ENCODE measurements at regions not wholly inside any gene's neighbourhood (a gene's known extent, or its start where the extent isn't known, plus 50 kb on each side); places are given as distances from the start of the nearest gene placed in this dataset.

GRCh38 chr2:2699121-2699505, 368.0 kb upstream of the MYT1L start:
- DNase-seq (ENCODE audit: low read depth) = no peak
- in situ Hi-C loops (cut with HindIII; ENCODE audit: low sequenced_read_pairs) = loop anchor here (5.0 kb wide), 1 partner anchor 88 kb away; no protein-coding TSS in a partner anchor
- no peak for TF ChIP-seq CTCF (IDR thresholded peaks at IDR 0.05; ENCODE audit: low read depth, low read length, missing control alignments)
- no peak overlapping the region for H3K4me3 ChIP-seq (ENCODE audit: low read depth, low read length)

DNA sequence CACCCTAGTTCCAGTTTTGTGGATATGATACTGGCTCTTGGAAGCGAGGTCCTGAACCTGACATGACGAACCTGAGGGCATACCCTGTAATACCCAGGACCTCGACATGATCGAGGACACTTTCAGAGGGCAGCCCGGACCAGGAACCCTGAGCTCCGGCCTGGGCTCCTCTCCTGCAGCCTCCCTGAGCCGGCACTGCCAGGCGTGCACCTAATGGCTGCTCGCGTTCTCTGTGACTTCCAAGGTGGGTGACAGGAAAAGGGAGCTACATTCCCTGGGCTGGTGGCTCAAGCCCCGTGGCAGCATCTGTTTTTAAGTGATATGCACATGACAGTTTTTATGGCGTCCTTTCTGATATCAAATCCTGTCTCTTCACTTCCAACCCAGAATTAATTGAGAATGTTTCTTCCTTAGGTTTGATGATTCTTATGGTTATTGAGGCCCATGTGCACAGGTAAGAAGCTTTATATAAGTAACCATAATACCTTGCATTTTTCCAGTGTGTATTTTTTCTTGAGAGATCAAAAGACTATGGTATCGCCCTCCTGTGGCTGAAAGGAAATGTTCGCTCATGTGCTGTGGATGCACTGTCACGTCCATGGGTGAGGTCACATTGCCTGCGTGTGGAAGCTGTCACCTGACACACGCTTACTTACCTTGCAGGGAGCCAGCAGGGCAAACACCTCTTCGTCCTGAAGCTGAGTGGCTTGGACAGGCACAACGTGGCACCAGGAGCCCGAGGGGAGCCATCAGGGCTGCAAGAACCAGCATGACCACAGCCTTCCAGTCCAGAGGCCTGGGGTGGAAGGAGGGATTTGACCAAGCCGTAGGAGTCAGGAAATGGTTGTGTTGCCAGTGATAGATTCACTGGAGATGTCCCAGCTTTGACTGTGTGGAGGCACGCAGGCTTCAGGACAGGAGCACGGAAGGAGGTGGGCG, 367.4 kb upstream of the MYT1L start:
- peak; percentile 24 for TF ChIP-seq CTCF (IDR thresholded peaks at IDR 0.05; ENCODE audit: low read depth, low read length, missing control alignments)
- no peak overlapping the region for H3K4me3 ChIP-seq (ENCODE audit: low read depth, low read length)
- in situ Hi-C loops (cut with HindIII; ENCODE audit: low sequenced_read_pairs) = loop anchor here (5.0 kb wide), 1 partner anchor 89 kb away; no protein-coding TSS in a partner anchor
- DNase-seq (ENCODE audit: low read depth) = no peak

- in situ Hi-C loops (cut with HindIII; ENCODE audit: low sequenced_read_pairs) = loop anchor here (5.0 kb wide), 1 partner anchor 90 kb away; no protein-coding TSS in a partner anchor
- no peak overlapping the region for H3K4me3 ChIP-seq (ENCODE audit: low read depth, low read length)
- no peak for DNase-seq (ENCODE audit: low read depth)
- TF ChIP-seq CTCF (IDR thresholded peaks at IDR 0.05; ENCODE audit: low read depth, low read length, missing control alignments) = no peak
Observed at GRCh38 chr2:2696733-2697455, 365.8 kb upstream of the MYT1L start.

DNA sequence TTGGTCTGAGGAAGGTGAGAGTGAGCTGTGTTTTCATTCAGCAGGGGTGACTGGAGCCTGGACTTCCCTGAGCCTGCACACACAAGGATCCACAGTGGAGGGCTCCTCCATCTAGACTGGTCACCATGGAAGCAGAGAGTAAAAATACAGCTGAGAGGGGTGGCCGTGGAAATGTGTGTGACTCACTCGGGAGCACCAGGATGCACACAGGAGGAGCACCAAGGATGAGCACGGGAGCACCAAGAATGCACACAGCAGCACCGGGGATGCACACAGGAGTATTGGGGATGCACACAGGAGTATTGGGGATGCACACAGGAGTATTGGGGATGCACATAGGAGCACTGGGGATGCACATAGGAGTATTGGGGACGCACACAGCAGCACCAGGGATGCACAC, 365.2 kb upstream of the MYT1L start:
- DNase-seq (ENCODE audit: low read depth) = no peak
- TF ChIP-seq CTCF (IDR thresholded peaks at IDR 0.05; ENCODE audit: low read depth, low read length, missing control alignments) = no peak
- no peak overlapping the region for H3K4me3 ChIP-seq (ENCODE audit: low read depth, low read length)
- in situ Hi-C loops (cut with HindIII; ENCODE audit: low sequenced_read_pairs) = loop anchor here (5.0 kb wide), 1 partner anchor 91 kb away; no protein-coding TSS in a partner anchor

DNA sequence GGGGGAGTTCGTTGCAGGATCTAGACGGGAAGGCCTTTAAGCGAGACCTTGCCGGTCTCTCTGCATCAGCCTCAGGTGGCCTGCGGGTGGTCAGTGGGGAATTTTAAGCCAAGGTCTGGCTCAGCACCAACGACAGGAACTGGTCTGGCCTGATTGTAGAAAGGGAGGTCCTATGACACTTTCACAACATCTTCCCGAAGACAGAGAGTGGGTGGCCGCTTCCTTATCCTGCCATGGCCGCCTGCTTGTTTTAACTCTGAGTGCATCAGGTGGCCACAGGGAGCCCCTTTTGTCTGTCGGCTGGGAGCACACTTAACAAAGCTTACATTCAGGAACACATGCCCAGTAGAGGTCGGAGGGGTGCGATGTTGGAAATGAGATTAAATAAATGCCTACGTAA, 363.7 kb upstream of the MYT1L start:
- in situ Hi-C loops (cut with HindIII; ENCODE audit: low sequenced_read_pairs) = loop anchor here (5.0 kb wide), 1 partner anchor 93 kb away; no protein-coding TSS in a partner anchor
- DNase-seq (ENCODE audit: low read depth) = no peak
- no peak overlapping the region for H3K4me3 ChIP-seq (ENCODE audit: low read depth, low read length)
- TF ChIP-seq CTCF (IDR thresholded peaks at IDR 0.05; ENCODE audit: low read depth, low read length, missing control alignments) = no peak

DNA sequence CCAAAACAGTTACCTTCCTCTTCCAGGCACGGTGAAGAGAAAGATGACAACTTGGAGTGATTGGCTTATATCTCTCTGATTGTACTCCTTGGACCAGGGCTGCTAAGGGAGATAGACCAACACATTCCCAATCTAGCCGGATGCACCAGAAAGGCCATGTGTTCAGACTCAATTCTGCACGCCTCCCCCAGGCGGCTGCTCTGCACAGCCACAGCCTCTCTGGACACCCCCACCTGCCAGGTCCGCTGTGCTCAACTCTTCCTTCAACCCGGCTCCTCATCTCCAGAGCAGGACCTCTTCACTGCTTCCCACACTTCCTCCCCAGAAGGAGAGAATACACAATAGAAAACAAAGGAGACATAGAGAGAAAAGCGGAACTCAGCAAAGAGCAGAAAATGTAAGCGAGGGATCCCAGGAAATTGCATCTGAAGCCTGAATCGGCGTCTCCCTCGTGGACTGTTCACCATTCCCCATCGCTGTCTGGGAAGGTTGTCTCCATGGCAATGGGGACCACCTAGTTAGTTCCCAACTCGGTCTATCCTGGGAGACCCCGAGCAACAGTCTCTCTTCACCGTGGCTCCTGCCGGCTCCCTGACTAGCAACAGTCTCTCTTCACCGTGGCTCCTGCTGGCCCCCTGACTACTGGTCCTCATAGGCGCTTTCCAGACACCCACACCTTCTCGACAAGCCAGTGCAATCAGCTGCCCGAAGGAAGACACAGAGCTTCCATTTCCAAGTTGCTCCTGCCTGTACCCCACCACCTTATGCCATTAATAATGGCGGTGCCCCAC, 361.7 kb upstream of the MYT1L start:
- no peak for TF ChIP-seq CTCF (IDR thresholded peaks at IDR 0.05; ENCODE audit: low read depth, low read length, missing control alignments)
- H3K4me3 ChIP-seq (ENCODE audit: low read depth, low read length) = no peak overlapping the region
- DNase-seq (ENCODE audit: low read depth) = no peak
- in situ Hi-C loops (cut with HindIII; ENCODE audit: low sequenced_read_pairs) = no loop called here

Data from astrocyte of the cerebellum (primary cell).